ENCODE measurements at regions not wholly inside any gene's neighbourhood (a gene's known extent, or its start where the extent isn't known, plus 50 kb on each side); places are given as distances from the start of the nearest gene placed in this dataset.

DNA sequence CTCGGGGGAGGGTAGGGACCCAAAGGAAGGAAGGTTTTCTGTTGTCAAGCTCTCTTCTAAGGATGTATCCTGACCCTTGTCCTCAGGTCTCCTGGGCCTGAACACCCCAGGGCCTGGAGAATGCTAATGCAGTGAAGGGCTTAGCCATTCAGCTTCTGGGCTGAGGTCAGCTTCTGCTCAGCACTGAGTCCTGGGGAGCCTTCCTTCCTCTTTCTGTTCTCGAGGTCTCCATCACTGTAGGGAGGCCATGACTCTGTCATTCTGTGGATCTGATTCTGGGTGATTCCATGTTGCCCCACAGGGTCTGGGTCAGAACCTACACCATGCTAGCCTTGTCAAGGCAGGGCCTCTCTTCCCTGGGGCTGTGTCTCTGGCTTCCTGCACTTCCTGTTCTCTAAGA, 712.7 kb downstream of the DHX35 start:
- H3K9me3 ChIP-seq (ENCODE audit: low read length): no peaks in the 10 kb centered on the region
- CTCF ChIA-PET: no interaction called here
- Mint-ChIP-seq H3K4me3 (no peak overlapping the region), H3K4me1 (no peaks in the 10 kb centered on the region), H3K36me3 (no peaks in the 10 kb centered on the region), H3K9me3 (peaks cover 0 to 3% (median 2%) of the 10 kb centered on the region in 5 donors), H3K27me3 (no peaks in the 10 kb centered on the region), H3K27ac (no peak overlapping the region)
- DNase-seq: no peak
- no peaks in the 10 kb centered on the region for H3K27me3 ChIP-seq (ENCODE audit: insufficient read depth, low read length, poor library complexity, severe bottlenecking)
- no peaks in the 10 kb centered on the region for H3K36me3 ChIP-seq (ENCODE audit: insufficient read depth, low read length)
- POLR2A ChIA-PET: no interaction called here
- H3K4me3 ChIP-seq (ENCODE audit: low read length): no peak overlapping the region
- H3K27ac ChIP-seq (ENCODE audit: low read depth, low read length): no peak overlapping the region
- no peaks in the 10 kb centered on the region for H3K4me1 ChIP-seq (ENCODE audit: insufficient read depth, low read length)

DNA sequence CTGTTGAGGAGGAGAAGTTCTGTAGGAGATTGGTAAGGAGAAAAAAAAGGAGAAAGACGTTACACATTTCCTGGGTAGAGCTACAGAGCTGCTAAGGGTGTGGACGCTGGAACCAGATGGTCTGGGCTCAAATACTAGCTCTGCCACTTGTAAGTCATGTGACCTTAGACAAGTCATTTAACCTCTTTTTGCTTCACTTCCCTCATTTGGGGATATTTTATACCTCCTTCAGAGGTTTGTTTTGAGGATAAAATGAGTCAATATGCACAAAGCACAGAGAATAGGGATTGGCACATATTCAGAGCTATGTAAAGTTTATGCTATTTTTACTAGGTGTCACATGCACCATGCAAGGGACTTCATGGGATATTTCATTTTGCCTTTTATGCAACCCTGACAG, 708.8 kb downstream of the DHX35 start:
- Mint-ChIP-seq H3K4me1 (no peaks in the 10 kb centered on the region), H3K27me3 (no peaks in the 10 kb centered on the region), H3K36me3 (no peaks in the 10 kb centered on the region), H3K4me3 (no peak overlapping the region), H3K9me3 (no peaks in the 10 kb centered on the region), H3K27ac (no peak overlapping the region)
- Histone ChIP-seq H3K9me3 (ENCODE audit: low read length) (no peaks in the 10 kb centered on the region), H3K27me3 (ENCODE audit: insufficient read depth, low read length, poor library complexity, severe bottlenecking) (no peaks in the 10 kb centered on the region), H3K4me3 (ENCODE audit: low read length) (no peak overlapping the region), H3K36me3 (ENCODE audit: insufficient read depth, low read length) (no peaks in the 10 kb centered on the region), H3K27ac (ENCODE audit: low read depth, low read length) (no peak overlapping the region), H3K4me1 (ENCODE audit: insufficient read depth, low read length) (no peaks in the 10 kb centered on the region)
- POLR2A ChIA-PET: no interaction called here
- DNase-seq: no peak
- CTCF ChIA-PET: no interaction called here

DNA sequence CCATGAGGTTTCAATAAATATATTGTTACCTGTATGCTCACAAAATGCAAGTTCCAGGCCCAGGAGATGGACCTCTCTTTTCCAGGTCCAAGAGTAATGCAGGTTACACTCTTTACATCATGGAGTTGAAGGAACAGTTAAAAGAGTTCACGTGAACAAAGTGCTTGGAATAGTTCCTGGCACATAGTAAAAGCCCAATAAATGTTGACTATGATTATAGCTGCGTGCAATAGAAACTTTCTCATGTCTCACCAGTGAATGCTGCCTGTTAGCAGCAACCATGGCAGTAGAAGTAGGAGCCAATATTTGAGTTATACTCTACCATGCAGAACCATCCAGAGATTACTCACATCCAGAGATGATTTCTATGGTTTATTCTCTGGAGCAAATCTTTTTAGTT, 707.5 kb downstream of the DHX35 start:
- no peaks in the 10 kb centered on the region for H3K4me1 Mint-ChIP-seq

DNA sequence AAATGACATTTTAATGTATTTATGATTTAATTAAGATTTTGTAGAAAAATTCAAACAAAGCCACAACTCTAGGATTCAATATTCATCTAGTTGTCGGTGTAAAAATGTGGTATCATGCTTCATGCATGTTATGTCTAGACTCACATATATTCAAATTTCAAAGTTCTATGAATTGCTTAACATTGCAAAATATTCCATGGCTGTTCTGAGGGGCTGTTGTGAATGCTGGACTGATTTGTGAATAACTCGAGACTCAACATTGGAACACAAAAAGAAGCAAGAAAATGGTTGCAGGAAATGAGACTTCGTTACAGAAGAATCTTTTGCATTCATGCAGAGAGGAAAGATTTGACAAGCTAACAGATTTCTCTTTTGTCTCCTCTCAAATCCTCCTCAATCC, 705.9 kb downstream of the DHX35 start:
- H3K4me1 Mint-ChIP-seq: no peaks in the 10 kb centered on the region
- H3K36me3 ChIP-seq (ENCODE audit: insufficient read depth, low read length): no peaks in the 10 kb centered on the region
- H3K4me1 ChIP-seq (ENCODE audit: insufficient read depth, low read length): no peaks in the 10 kb centered on the region
- no peak overlapping the region for H3K27ac ChIP-seq (ENCODE audit: low read depth, low read length)
- H3K9me3 Mint-ChIP-seq: peaks cover 0 to under 1% (median 0%) of the 10 kb centered on the region in 5 donors
- no peak overlapping the region for H3K4me3 Mint-ChIP-seq
- no peak overlapping the region for H3K27ac Mint-ChIP-seq
- CTCF ChIA-PET: no interaction called here
- POLR2A ChIA-PET: no interaction called here
- no peak for DNase-seq
- H3K36me3 Mint-ChIP-seq: no peaks in the 10 kb centered on the region
- no peaks in the 10 kb centered on the region for H3K9me3 ChIP-seq (ENCODE audit: low read length)
- no peaks in the 10 kb centered on the region for H3K27me3 Mint-ChIP-seq
- H3K27me3 ChIP-seq (ENCODE audit: insufficient read depth, low read length, poor library complexity, severe bottlenecking): no peaks in the 10 kb centered on the region
- no peak overlapping the region for H3K4me3 ChIP-seq (ENCODE audit: low read length)

More for the DNA sequence above, 707.5 kb downstream of the DHX35 start:
- no peak for DNase-seq
- H3K4me1 ChIP-seq (ENCODE audit: insufficient read depth, low read length): no peaks in the 10 kb centered on the region
- no peaks in the 10 kb centered on the region for H3K9me3 ChIP-seq (ENCODE audit: low read length)
- Mint-ChIP-seq H3K27me3 (no peaks in the 10 kb centered on the region), H3K27ac (no peak overlapping the region), H3K36me3 (no peaks in the 10 kb centered on the region), H3K9me3 (no peaks in the 10 kb centered on the region), H3K4me3 (no peak overlapping the region)
- ChIA-PET CTCF (no interaction called here), POLR2A (no interaction called here)
- no peaks in the 10 kb centered on the region for H3K36me3 ChIP-seq (ENCODE audit: insufficient read depth, low read length)
- H3K4me3 ChIP-seq (ENCODE audit: low read length): no peak overlapping the region
- no peaks in the 10 kb centered on the region for H3K27me3 ChIP-seq (ENCODE audit: insufficient read depth, low read length, poor library complexity, severe bottlenecking)
- H3K27ac ChIP-seq (ENCODE audit: low read depth, low read length): no peak overlapping the region

DNA sequence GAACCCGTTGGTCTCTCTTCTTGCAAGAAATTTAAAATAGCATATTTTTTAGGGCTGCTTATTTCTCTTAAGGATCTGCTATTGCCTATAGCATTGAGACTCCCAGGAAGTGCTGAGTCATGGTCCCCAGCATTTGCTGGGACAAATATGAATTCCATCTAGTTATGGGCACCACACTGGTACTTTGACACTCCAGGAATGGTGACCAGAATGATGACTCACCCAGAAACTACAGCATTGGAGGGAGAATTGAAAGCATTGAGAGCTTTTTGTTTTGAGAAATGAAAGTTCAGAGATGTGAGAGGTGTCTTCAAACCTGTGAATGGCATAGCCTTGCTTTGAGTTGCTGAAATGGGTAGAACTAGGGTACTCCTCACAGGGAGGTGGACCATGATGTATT, 699.7 kb downstream of the DHX35 start:
- Mint-ChIP-seq H3K4me1 (no peaks in the 10 kb centered on the region), H3K27me3 (no peaks in the 10 kb centered on the region), H3K36me3 (no peaks in the 10 kb centered on the region), H3K4me3 (no peak overlapping the region), H3K27ac (no peak overlapping the region), H3K9me3 (peaks cover 0 to 4% (median 2%) of the 10 kb centered on the region in 5 donors)
- CTCF ChIA-PET: no interaction called here
- POLR2A ChIA-PET: no interaction called here
- no peak overlapping the region for H3K4me3 ChIP-seq (ENCODE audit: low read length)
- no peaks in the 10 kb centered on the region for H3K9me3 ChIP-seq (ENCODE audit: low read length)
- DNase-seq: no peak
- H3K27ac ChIP-seq (ENCODE audit: low read depth, low read length): no peak overlapping the region
- no peaks in the 10 kb centered on the region for H3K27me3 ChIP-seq (ENCODE audit: insufficient read depth, low read length, poor library complexity, severe bottlenecking)
- no peaks in the 10 kb centered on the region for H3K36me3 ChIP-seq (ENCODE audit: insufficient read depth, low read length)
- H3K4me1 ChIP-seq (ENCODE audit: insufficient read depth, low read length): no peaks in the 10 kb centered on the region

DNA sequence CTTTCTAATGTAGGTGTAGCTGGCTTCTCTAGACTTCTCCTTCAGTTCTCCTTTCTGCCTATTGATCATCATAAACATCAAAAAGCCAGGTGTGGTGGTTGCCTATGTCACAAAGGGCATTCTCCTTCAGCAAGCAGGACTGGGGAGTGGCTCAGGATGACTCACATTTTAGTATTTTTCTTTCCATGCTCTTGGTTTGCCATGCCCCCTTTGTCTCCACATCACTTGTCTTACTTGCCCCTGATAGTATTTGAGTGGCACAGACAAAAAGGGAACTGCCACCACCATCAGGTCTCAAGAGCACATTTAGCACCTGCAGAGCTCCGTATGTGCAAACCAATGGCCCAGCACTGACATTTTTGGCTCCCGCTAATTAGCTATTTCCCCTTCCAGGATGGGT, 698.8 kb downstream of the DHX35 start:
- DNase-seq: no peak
- Mint-ChIP-seq H3K4me1 (no peaks in the 10 kb centered on the region), H3K36me3 (no peaks in the 10 kb centered on the region), H3K27ac (no peak overlapping the region), H3K27me3 (no peaks in the 10 kb centered on the region), H3K4me3 (no peak overlapping the region), H3K9me3 (peaks cover 0 to 4% (median 2%) of the 10 kb centered on the region in 5 donors)
- Histone ChIP-seq H3K9me3 (ENCODE audit: low read length) (no peaks in the 10 kb centered on the region), H3K27me3 (ENCODE audit: insufficient read depth, low read length, poor library complexity, severe bottlenecking) (no peaks in the 10 kb centered on the region), H3K27ac (ENCODE audit: low read depth, low read length) (no peak overlapping the region), H3K36me3 (ENCODE audit: insufficient read depth, low read length) (no peaks in the 10 kb centered on the region), H3K4me1 (ENCODE audit: insufficient read depth, low read length) (no peaks in the 10 kb centered on the region), H3K4me3 (ENCODE audit: low read length) (no peak overlapping the region)
- POLR2A ChIA-PET: no interaction called here
- CTCF ChIA-PET: no interaction called here

DNA sequence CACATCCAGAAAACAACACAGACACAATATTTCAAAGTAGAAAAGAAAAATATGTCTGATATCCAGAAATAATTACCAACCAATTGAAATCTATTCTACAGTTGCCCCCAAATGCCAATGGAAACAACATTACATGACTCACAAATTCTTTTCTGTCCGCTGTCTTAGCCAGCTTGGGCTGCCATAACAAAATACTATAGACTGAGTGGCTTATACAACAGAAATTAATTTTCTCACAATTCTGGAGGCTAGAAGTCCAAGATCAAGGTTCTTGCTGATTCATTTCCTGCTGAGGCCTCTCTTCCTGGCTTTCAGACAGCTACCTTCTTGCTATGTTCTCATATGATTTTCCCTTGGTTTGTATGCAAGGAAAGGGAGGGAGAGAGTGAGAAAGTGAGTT, 698.1 kb downstream of the DHX35 start:
- Histone ChIP-seq H3K27ac (ENCODE audit: low read depth, low read length) (no peak overlapping the region), H3K9me3 (ENCODE audit: low read length) (no peaks in the 10 kb centered on the region), H3K27me3 (ENCODE audit: insufficient read depth, low read length, poor library complexity, severe bottlenecking) (no peaks in the 10 kb centered on the region), H3K4me3 (ENCODE audit: low read length) (no peak overlapping the region), H3K4me1 (ENCODE audit: insufficient read depth, low read length) (no peaks in the 10 kb centered on the region), H3K36me3 (ENCODE audit: insufficient read depth, low read length) (no peaks in the 10 kb centered on the region)
- DNase-seq: no peak
- Mint-ChIP-seq H3K36me3 (no peaks in the 10 kb centered on the region), H3K4me3 (no peak overlapping the region), H3K27ac (no peak overlapping the region), H3K4me1 (no peaks in the 10 kb centered on the region), H3K27me3 (no peaks in the 10 kb centered on the region), H3K9me3 (peaks cover 0 to 4% (median 2%) of the 10 kb centered on the region in 5 donors)
- ChIA-PET CTCF (no interaction called here), POLR2A (no interaction called here)

DNA sequence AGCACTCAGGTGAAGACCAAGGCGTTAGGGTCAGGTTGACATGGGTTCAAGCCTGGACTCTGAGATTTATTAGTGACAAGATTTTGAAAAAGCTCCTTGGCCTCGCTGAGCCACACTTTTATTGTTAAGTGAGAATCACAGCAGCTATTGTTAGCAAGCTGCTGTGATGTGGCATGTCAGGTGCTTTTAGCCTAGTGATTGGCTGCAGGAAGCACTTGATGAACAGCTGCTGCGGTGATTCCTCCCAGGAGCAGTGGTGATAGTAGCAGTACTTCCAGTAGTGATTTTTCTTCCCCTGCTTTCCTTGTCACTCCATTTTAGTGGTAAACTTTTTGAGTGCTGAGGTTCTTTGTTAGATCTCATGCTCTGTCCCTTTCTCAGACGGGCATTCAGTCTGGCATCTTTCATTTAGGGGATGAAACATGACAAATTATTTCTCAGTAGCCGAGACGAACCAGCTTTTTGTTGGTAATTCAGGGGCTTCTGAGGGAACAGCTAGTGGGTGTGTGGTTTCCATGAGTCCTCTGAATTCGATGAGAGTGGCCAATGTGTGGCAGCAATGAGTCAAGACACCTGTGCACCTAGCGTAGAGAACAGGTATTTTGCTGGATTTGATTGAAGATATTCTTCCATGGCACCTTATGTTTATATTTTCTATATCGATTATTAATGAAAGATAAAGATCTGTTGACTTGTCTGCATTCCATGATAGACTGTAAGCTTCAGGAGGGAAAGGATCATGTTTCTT, 696.7 kb downstream of the DHX35 start:
- Histone ChIP-seq H3K9me3 (ENCODE audit: low read length) (no peaks in the 10 kb centered on the region), H3K27me3 (ENCODE audit: insufficient read depth, low read length, poor library complexity, severe bottlenecking) (no peaks in the 10 kb centered on the region), H3K4me1 (ENCODE audit: insufficient read depth, low read length) (no peaks in the 10 kb centered on the region), H3K36me3 (ENCODE audit: insufficient read depth, low read length) (no peaks in the 10 kb centered on the region), H3K4me3 (ENCODE audit: low read length) (no peak overlapping the region), H3K27ac (ENCODE audit: low read depth, low read length) (no peak overlapping the region)
- Mint-ChIP-seq H3K4me3 (no peak overlapping the region), H3K4me1 (no peaks in the 10 kb centered on the region), H3K36me3 (no peaks in the 10 kb centered on the region), H3K27ac (no peak overlapping the region), H3K27me3 (no peaks in the 10 kb centered on the region), H3K9me3 (peaks cover 0 to 4% (median 2%) of the 10 kb centered on the region in 5 donors)
- POLR2A ChIA-PET: no interaction called here
- CTCF ChIA-PET: no interaction called here
- DNase-seq: no peak

DNA sequence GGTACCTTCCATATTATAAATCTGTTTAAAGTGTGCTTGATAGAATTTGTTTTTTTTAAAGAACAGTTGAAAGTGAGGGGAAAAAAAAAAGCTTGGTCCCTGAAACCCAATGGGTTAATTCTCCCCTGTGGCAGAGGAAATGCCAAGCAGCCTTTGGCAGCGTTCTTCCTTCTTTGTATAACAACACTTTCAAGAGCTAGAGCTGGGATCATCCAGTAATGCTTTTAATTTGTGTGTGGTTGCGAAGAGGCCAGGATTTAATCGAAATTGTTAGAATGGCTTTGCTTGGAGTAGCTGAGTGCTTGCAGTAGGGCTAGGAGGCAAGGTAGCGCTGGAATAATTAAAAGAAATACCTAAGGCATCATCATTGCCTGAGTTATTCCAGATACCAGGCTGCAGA, 692.0 kb downstream of the DHX35 start:
- H3K27ac ChIP-seq (ENCODE audit: low read depth, low read length): no peak overlapping the region
- Mint-ChIP-seq H3K27ac (no peak overlapping the region), H3K4me1 (no peaks in the 10 kb centered on the region), H3K4me3 (no peak overlapping the region), H3K36me3 (peaks cover 0 to 4% (median 0%) of the 10 kb centered on the region in 3 donors), H3K9me3 (peaks cover 0 to 2% (median 0%) of the 10 kb centered on the region in 5 donors), H3K27me3 (no peaks in the 10 kb centered on the region)
- ChIA-PET POLR2A (no interaction called here), CTCF (no interaction called here)
- H3K4me1 ChIP-seq (ENCODE audit: insufficient read depth, low read length): no peaks in the 10 kb centered on the region
- H3K4me3 ChIP-seq (ENCODE audit: low read length): no peak overlapping the region
- H3K36me3 ChIP-seq (ENCODE audit: insufficient read depth, low read length): no peaks in the 10 kb centered on the region
- no peaks in the 10 kb centered on the region for H3K27me3 ChIP-seq (ENCODE audit: insufficient read depth, low read length, poor library complexity, severe bottlenecking)
- H3K9me3 ChIP-seq (ENCODE audit: low read length): no peaks in the 10 kb centered on the region
- DNase-seq: no peak
